AG09319 (cell line): ENCODE measurements at regions not wholly inside any gene's neighbourhood (a gene's known extent, or its start where the extent isn't known, plus 50 kb on each side); places are given as distances from the start of the nearest gene placed in this dataset.

Experiments used
- DNase-seq: peaks from one replicate; pipeline ENCODE4 v3.0.0-alpha.2; 2010; ENCODE audit warnings: low read depth; ENCODE audit errors: extremely low read depth
- TF ChIP-seq, protein P1 (sequence below): IDR thresholded peaks from 2 replicates; pipeline ENCODE4 v1.5.1; 2011; ENCODE audit warnings: low read depth, mild to moderate bottlenecking, inconsistent platforms, low read length, moderate library complexity

GRCh38 chr9:582775-583174 lies 258.7 kb upstream of the DMRT1 start:
- TF ChIP-seq, protein P1, sequence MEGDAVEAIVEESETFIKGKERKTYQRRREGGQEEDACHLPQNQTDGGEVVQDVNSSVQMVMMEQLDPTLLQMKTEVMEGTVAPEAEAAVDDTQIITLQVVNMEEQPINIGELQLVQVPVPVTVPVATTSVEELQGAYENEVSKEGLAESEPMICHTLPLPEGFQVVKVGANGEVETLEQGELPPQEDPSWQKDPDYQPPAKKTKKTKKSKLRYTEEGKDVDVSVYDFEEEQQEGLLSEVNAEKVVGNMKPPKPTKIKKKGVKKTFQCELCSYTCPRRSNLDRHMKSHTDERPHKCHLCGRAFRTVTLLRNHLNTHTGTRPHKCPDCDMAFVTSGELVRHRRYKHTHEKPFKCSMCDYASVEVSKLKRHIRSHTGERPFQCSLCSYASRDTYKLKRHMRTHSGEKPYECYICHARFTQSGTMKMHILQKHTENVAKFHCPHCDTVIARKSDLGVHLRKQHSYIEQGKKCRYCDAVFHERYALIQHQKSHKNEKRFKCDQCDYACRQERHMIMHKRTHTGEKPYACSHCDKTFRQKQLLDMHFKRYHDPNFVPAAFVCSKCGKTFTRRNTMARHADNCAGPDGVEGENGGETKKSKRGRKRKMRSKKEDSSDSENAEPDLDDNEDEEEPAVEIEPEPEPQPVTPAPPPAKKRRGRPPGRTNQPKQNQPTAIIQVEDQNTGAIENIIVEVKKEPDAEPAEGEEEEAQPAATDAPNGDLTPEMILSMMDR = no peak
- DNase-seq = no peak

GRCh38 chr9:587527-587926 lies 254.0 kb upstream of the DMRT1 start:
- DNase-seq = no peak
- TF ChIP-seq, protein P1 = no peak

DNA sequence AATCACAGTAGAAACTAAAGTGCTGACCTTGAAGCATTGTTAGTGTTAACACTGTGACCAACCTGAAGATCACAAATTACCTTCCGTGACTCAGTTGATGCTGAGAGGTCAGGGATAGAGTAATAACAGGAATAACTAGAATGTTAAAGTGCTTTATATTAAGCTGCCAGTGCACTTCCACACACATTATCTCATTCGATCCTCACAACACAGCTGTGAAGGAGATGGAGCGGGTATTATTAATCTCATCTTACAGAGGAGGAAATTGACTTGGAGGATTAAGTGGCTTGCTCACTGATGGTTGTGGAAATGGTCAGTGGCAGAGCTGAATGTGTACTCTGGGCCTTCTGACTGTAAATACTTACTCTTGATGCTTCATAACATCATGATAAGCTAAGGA lies 252.5 kb upstream of the DMRT1 start:
- no peak for DNase-seq
- TF ChIP-seq, protein P1 = no peak

- TF ChIP-seq, protein P1 = no peak
- DNase-seq = no peak
Measured at GRCh38 chr9:589723-590122, 251.8 kb upstream of the DMRT1 start.

- DNase-seq = no peak
- TF ChIP-seq, protein P1 = no peak
Measured at GRCh38 chr9:591292-591691, 250.2 kb upstream of the DMRT1 start.

- no peak for DNase-seq
- TF ChIP-seq, protein P1 = no peak
Measured at GRCh38 chr9:592225-592624, 249.3 kb upstream of the DMRT1 start.

DNA sequence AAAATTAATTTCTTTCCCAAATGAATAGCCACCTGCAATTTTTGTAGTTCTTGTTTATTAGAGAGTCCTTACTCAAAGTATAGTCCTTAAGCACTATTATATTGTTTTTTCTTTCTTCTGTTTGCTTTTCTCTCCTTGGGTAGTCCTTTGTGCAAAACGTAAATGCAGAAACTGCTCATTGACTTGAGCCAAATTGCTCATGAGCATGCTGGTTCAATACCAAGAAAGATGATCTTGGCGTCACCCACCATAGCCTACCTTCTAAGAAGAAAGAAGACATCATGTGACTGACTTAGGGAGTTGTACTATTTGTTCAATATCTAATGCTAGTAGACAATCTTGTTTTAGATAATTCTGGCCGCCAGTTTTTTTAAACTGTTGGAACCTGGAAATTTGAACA lies 248.8 kb upstream of the DMRT1 start:
- no peak for DNase-seq
- TF ChIP-seq, protein P1 = no peak
